ENCODE measurements at regions not wholly inside any gene's neighbourhood (a gene's known extent, or its start where the extent isn't known, plus 50 kb on each side); places are given as distances from the start of the nearest gene placed in this dataset.

DNA sequence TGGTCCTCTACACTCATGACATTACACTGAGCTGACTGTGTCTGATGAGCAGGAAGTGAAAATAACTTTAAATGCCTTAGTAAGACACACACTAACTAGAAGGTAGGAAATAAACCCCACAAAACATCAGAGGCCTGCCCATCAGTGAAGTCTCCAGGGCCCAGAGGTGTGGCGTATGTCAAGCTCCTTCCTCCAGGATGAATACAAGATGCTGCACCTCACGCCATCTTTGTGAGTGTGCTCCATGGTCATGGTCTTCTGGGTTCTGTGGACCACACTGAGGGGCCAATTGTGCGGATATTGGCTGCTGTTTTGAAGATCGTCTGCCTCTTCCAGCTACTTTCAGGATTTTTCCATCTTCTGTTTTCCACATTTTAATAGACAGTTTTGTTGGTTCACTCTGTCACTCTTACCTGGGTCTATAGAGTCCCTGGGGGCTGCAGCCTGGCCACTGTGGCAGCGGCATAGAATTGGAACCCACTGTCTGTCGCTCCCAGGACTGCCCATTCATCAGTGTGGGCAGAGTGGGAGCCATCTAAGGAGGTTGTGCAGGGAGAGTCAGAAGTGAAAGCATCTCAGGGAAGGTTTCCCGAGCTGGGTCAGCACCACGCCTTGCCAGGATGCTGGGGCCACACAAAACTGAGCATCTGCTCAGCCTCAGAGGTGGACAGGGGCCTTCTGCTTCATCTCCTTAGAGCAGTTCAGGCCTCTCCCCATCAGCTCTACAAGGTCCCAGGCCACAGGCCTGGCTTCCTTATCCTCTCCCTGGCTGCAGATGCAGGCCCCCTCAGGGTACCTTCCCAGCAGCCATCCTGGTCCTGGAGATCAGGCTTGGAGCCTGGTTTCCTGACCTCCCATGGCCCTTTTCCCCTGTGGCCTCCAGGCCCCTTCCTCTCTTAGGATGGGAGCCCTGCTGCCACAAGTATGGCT lies 57.5 kb upstream of the C14orf180 start:
- H3K36me3 ChIP-seq: no peaks in the 10 kb centered on the region
- H3K27me3 ChIP-seq: no peaks in the 10 kb centered on the region
- no peaks in the 10 kb centered on the region for H3K9me3 ChIP-seq
- DNase-seq: no peak
- no peak overlapping the region for H3K4me3 ChIP-seq

DNA sequence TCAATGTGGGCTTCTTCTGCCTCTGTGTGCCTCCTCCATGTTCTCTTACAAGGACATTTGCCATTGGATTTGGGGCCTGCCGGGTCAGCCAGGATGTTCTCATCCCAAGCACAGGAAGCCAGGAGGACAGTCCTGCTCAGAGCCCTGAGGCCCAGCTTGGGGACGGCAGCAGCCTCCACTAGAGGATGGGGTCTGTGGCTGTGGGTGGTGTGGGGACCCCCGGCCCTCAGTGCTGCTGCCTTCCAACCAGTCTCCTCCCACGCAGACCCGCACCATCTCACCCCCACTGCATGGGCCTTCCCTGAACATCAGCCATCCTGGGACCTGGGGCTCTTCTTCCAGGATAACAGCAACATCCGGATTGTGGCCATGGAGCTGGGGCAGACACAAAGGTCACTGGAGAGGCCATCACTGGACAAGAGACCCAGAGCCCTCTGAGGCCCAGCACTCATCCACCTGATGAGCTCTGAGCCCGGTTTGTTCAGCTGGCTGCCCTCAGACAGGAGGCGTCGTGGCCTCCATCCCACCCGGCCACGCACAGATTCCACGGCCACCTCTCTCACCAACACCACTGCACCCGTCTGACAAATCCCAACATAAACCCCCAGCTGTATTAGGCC lies 56.5 kb upstream of the C14orf180 start:
- Histone ChIP-seq H3K27me3 (no peaks in the 10 kb centered on the region), H3K4me3 (no peak overlapping the region), H3K9me3 (no peaks in the 10 kb centered on the region), H3K36me3 (no peaks in the 10 kb centered on the region)
- DNase-seq: no peak

GRCh38 chr14:104523546-104523935 lies 56.0 kb upstream of the C14orf180 start:
- Histone ChIP-seq H3K36me3 (no peaks in the 10 kb centered on the region), H3K4me3 (no peak overlapping the region), H3K9me3 (no peaks in the 10 kb centered on the region), H3K27me3 (no peaks in the 10 kb centered on the region)
- DNase-seq: no peak

GRCh38 chr14:104524726-104525125 lies 54.8 kb upstream of the C14orf180 start:
- DNase-seq: no peak
- no peaks in the 10 kb centered on the region for H3K9me3 ChIP-seq
- H3K27me3 ChIP-seq: no peaks in the 10 kb centered on the region
- H3K36me3 ChIP-seq: no peaks in the 10 kb centered on the region
- no peak overlapping the region for H3K4me3 ChIP-seq

DNA sequence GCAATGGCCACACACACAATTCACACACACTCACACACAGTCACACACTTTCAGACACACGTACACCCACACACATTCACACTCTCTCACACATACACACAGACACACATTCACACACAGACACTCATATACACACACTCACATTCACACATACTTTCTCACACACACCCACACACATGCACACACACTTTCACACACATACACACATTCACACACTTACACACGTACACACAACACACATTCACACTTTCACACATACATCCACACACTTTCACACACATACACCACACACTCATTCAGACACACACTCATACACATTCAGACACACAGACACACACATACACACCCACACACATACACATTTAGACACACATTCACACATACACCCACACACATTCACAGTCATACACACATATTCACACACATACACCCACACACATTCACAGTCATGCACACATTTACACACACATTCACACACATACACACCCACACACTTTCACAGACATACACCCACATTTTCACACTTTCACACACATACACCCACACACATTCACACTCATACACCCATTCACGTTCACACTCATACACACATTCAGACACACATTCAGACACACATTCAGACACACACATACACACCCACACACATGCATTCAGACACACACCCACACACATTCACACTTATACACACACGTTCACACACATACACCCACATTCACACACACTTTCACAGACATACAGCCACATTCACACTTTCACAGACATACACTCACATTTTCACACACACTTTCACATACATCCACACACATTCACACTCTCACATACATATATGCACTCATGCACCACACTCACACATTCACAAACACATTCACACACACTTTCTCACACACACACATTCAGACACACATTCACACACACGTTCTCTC lies 52.6 kb upstream of the C14orf180 start:
- H3K9me3 ChIP-seq: no peaks in the 10 kb centered on the region
- no peak overlapping the region for H3K4me3 ChIP-seq
- H3K27me3 ChIP-seq: no peaks in the 10 kb centered on the region
- H3K36me3 ChIP-seq: no peaks in the 10 kb centered on the region
- DNase-seq: no peak

DNA sequence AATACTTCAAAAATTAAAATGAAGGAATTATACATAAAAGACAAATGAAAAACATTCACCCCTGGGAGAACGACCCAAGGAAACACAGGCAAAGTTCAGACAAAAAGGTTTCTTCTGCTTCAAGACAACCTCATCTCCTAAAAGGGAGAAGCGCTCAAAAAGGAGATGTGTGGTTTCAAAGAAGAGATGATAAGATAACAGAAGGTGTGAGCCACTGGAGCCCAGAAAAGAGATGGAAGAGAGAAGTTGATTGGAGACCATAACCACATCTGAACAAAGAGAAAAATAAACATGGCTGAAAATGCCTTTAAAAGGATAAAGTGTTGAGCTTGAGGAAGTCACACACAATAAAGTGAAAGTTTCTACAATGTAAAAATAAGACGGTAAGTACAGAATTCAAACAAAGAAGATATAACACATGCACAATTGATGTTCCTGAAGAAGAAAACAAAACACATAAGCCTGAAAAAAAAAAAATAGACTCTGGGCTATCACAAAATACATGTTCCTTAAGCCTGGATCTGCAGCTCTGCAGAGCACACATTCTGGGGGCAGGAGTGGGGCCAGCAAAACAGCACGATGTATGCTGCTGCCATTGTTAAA lies 51.6 kb upstream of the C14orf180 start:
- H3K27me3 ChIP-seq: no peaks in the 10 kb centered on the region
- H3K9me3 ChIP-seq: no peaks in the 10 kb centered on the region
- H3K4me3 ChIP-seq: no peak overlapping the region
- H3K36me3 ChIP-seq: no peaks in the 10 kb centered on the region
- no peak for DNase-seq

DNA sequence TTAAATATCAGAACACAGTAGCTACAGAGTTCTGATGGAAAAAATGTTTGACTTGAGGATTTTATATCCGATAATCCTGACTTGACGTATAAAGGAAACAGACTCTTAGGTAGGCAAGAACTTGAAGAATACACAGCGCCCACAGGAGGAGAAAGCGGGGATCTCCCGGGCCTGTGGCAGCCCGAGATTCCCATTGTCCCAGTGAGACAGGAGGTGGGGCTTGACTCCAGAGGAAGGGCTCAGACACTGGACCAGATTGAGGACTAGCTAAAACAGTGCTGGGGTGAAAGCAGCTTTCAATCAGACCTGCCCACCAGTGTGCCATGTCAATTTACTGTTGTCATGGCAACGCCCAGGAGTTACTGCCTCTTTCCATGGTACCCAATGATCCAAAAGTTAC lies 51.1 kb upstream of the C14orf180 start:
- Histone ChIP-seq H3K4me3 (no peak overlapping the region), H3K36me3 (no peaks in the 10 kb centered on the region), H3K9me3 (no peaks in the 10 kb centered on the region), H3K27me3 (no peaks in the 10 kb centered on the region)
- no peak for DNase-seq
